ENCODE measurements at regions not wholly inside any gene's neighbourhood (a gene's known extent, or its start where the extent isn't known, plus 50 kb on each side); places are given as distances from the start of the nearest gene placed in this dataset.

DNA sequence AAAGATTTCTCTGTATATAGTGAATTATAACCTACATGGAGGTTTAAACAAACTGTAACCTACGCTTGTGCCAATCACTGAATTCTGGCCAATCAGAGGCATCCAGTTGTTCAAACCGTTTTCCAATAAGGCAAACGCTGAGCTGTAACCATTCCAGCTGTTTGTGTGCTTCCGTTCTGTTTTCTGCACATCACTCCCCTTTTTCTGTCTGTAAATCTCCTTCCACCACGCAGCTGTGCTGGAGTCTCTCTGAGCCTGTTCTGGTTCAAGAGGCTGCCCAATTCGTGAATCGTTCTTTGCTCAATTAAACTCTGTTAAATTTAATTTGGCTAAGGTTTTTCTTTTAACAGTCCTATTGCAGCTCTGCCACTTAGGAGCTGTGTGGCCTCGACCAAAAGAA, 552.5 kb downstream of the FGF9 start:
- Histone ChIP-seq H3K9me3 (ENCODE audit: control insufficient read depth, low read depth, low read length) (no peaks in the 10 kb centered on the region), H3K9ac (ENCODE audit: control insufficient read depth, extremely low read depth, insufficient read depth, low read length) (no peak overlapping the region), H3K4me3 (ENCODE audit: control insufficient read depth in 2 of 3, extremely low read depth in 1 of 3, insufficient read depth in 2 of 3, low read depth in 1 of 3, low read length in 3 of 3) (no peak overlapping the region), H3K27me3 (ENCODE audit: control insufficient read depth, extremely low read depth, insufficient read depth, low read length) (no peaks in the 10 kb centered on the region), H4K20me1 (ENCODE audit: control insufficient read depth, extremely low read depth, insufficient read depth, low read length) (no peaks in the 10 kb centered on the region), H3K4me1 (ENCODE audit: control insufficient read depth, extremely low read depth, insufficient read depth, low read length) (no peaks in the 10 kb centered on the region), H3K4me2 (ENCODE audit: control insufficient read depth, extremely low read depth, insufficient read depth, low read depth, low read length) (no peak overlapping the region), H3K79me2 (ENCODE audit: control insufficient read depth, insufficient read depth, low read length) (no peaks in the 10 kb centered on the region), H2AFZ (ENCODE audit: control insufficient read depth, low read length) (no peak overlapping the region), H3K27ac (ENCODE audit: control insufficient read depth, insufficient read depth, low read length) (no peak overlapping the region), H3K36me3 (ENCODE audit: control insufficient read depth in 2 of 2, extremely low read depth in 1 of 2, insufficient read depth in 2 of 2, low read length in 2 of 2) (no peaks in the 10 kb centered on the region), H3K9me1 (ENCODE audit: control insufficient read depth, extremely low read depth, insufficient read depth, low read length) (no peaks in the 10 kb centered on the region)
- no peak for DNase-seq (ENCODE audit: low read depth, low spot score)
- dilution Hi-C loops (cut with MboI; ENCODE audit: extremely low pct_ligation_motif_present, low sequenced_read_pairs): no loop called here
- no peak for FAIRE-seq
- TF ChIP-seq, protein P1, sequence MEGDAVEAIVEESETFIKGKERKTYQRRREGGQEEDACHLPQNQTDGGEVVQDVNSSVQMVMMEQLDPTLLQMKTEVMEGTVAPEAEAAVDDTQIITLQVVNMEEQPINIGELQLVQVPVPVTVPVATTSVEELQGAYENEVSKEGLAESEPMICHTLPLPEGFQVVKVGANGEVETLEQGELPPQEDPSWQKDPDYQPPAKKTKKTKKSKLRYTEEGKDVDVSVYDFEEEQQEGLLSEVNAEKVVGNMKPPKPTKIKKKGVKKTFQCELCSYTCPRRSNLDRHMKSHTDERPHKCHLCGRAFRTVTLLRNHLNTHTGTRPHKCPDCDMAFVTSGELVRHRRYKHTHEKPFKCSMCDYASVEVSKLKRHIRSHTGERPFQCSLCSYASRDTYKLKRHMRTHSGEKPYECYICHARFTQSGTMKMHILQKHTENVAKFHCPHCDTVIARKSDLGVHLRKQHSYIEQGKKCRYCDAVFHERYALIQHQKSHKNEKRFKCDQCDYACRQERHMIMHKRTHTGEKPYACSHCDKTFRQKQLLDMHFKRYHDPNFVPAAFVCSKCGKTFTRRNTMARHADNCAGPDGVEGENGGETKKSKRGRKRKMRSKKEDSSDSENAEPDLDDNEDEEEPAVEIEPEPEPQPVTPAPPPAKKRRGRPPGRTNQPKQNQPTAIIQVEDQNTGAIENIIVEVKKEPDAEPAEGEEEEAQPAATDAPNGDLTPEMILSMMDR (optimal IDR thresholded peaks at IDR 0.05 in 1 of 3, IDR thresholded peaks at IDR 0.05 in 1 of 3, conservative IDR thresholded peaks at IDR 0.05 in 1 of 3; ENCODE audit: extremely low read depth in 1 of 3, insufficient read depth in 2 of 3, low read length in 3 of 3): no peak
- TF ChIP-seq EZH2 (IDR thresholded peaks at IDR 0.05; ENCODE audit: low read length): no peak

DNA sequence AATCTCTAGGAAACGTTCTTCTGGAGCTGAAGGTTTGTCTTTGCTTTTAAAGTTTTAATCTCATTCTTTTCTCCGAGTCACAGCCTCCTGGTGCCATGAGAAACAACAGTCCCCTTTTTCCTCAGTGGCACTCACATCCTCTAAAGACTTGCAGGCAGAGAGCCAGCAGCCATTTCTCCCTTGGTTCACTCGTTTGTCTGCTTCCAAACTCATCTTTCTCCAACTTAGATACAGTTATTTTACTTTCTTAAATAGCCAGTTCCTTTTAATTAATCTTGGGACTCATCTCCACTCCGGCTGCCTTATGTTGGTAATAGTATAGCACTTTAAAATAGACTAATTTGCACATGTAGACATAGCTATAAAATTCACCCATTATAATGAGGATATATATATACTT, 555.2 kb downstream of the FGF9 start:
- Histone ChIP-seq H3K79me2 (ENCODE audit: control insufficient read depth, insufficient read depth, low read length) (no peaks in the 10 kb centered on the region), H3K9me3 (ENCODE audit: control insufficient read depth, low read depth, low read length) (no peaks in the 10 kb centered on the region), H3K27me3 (ENCODE audit: control insufficient read depth, extremely low read depth, insufficient read depth, low read length) (no peaks in the 10 kb centered on the region), H2AFZ (ENCODE audit: control insufficient read depth, low read length) (no peak overlapping the region), H3K9ac (ENCODE audit: control insufficient read depth, extremely low read depth, insufficient read depth, low read length) (no peak overlapping the region), H3K4me3 (ENCODE audit: control insufficient read depth in 2 of 3, extremely low read depth in 1 of 3, insufficient read depth in 2 of 3, low read depth in 1 of 3, low read length in 3 of 3) (no peak overlapping the region), H3K9me1 (ENCODE audit: control insufficient read depth, extremely low read depth, insufficient read depth, low read length) (no peaks in the 10 kb centered on the region), H4K20me1 (ENCODE audit: control insufficient read depth, extremely low read depth, insufficient read depth, low read length) (no peaks in the 10 kb centered on the region), H3K27ac (ENCODE audit: control insufficient read depth, insufficient read depth, low read length) (no peak overlapping the region), H3K4me2 (ENCODE audit: control insufficient read depth, extremely low read depth, insufficient read depth, low read depth, low read length) (no peak overlapping the region), H3K36me3 (ENCODE audit: control insufficient read depth in 2 of 2, extremely low read depth in 1 of 2, insufficient read depth in 2 of 2, low read length in 2 of 2) (no peaks in the 10 kb centered on the region), H3K4me1 (ENCODE audit: control insufficient read depth, extremely low read depth, insufficient read depth, low read length) (no peaks in the 10 kb centered on the region)
- FAIRE-seq (no peak), DNase-seq (ENCODE audit: low read depth, low spot score) (no peak)
- TF ChIP-seq, protein P1 (optimal IDR thresholded peaks at IDR 0.05 in 1 of 3, IDR thresholded peaks at IDR 0.05 in 1 of 3, conservative IDR thresholded peaks at IDR 0.05 in 1 of 3; ENCODE audit: extremely low read depth in 1 of 3, insufficient read depth in 2 of 3, low read length in 3 of 3): no peak
- no peak for TF ChIP-seq EZH2 (IDR thresholded peaks at IDR 0.05; ENCODE audit: low read length)
- dilution Hi-C loops (cut with MboI; ENCODE audit: extremely low pct_ligation_motif_present, low sequenced_read_pairs): no loop called here

All from keratinocyte (primary cell).